ENCODE measurements at regions not wholly inside any gene's neighbourhood (a gene's known extent, or its start where the extent isn't known, plus 50 kb on each side); places are given as distances from the start of the nearest gene placed in this dataset.

GRCh38 chr14:64649383-64649998, 54.7 kb upstream of the PLEKHG3 start:
- H3K4me3 ChIP-seq (replicated peaks in 1 of 2; ENCODE audit: low read depth in 2 of 2, low read length in 2 of 2): no peak overlapping the region
- DNase-seq (ENCODE audit: low read depth in 2 of 2): peak; percentile 78 to 86
- TF ChIP-seq CTCF (IDR thresholded peaks at IDR 0.05; ENCODE audit: low read depth, low read length): no peak

GRCh38 chr14:64653900-64654245, 50.4 kb upstream of the PLEKHG3 start:
- TF ChIP-seq CTCF (IDR thresholded peaks at IDR 0.05; ENCODE audit: low read depth, low read length): no peak
- no peak overlapping the region for H3K4me3 ChIP-seq (replicated peaks in 1 of 2; ENCODE audit: low read depth in 2 of 2, low read length in 2 of 2)
- DNase-seq (ENCODE audit: low read depth in 2 of 2): no peak

- DNase-seq (ENCODE audit: low read depth in 2 of 2): peak; percentile 69 to 90
- H3K4me3 ChIP-seq (replicated peaks in 1 of 2; ENCODE audit: low read depth in 2 of 2, low read length in 2 of 2): no peak overlapping the region
- no peak for TF ChIP-seq CTCF (IDR thresholded peaks at IDR 0.05; ENCODE audit: low read depth, low read length)
Observed at GRCh38 chr14:64654246-64654900, 49.9 kb upstream of the PLEKHG3 start.
